DOHH2 (cell line): ENCODE measurements at regions not wholly inside any gene's neighbourhood (a gene's known extent, or its start where the extent isn't known, plus 50 kb on each side); places are given as distances from the start of the nearest gene placed in this dataset.

Source experiments
- H3F3A ChIP-seq: fragments of 200-600 bp; sonication (generic), shearing (Covaris generic); 2 replicates; pipeline ENCODE4 v1.6.0; 2016; ENCODE audit warnings: antibody characterized with exemption, mild to moderate bottlenecking; ENCODE audit not compliant: control insufficient read depth, insufficient read depth
- H3K27ac ChIP-seq: fragments of 200-600 bp; sonication (generic); 2 replicates; pipeline ENCODE4 v1.5.1; 2014; ENCODE audit warnings: low read depth, mild to moderate bottlenecking, low read length, moderate library complexity
- H3K27me3 ChIP-seq: fragments of 200-600 bp; sonication (generic); 2 replicates; pipeline ENCODE4 v1.6.1; 2014; ENCODE audit warnings: mild to moderate bottlenecking, low read length, mixed read lengths; ENCODE audit not compliant: control insufficient read depth
- H3K36me3 ChIP-seq: fragments of 200-600 bp; sonication (generic); 2 replicates; pipeline ENCODE4 v1.6.1; 2014; ENCODE audit warnings: mild to moderate bottlenecking, low read length, moderate library complexity, mixed read lengths; ENCODE audit not compliant: control insufficient read depth
- H3K4me1 ChIP-seq: fragments of 200-600 bp; sonication (generic); 2 replicates; pipeline ENCODE4 v1.6.1; 2014; ENCODE audit warnings: mild to moderate bottlenecking, low read length, mixed read lengths; ENCODE audit not compliant: control insufficient read depth
- H3K4me2 ChIP-seq: fragments of 200-600 bp; sonication (generic); 2 replicates; pipeline ENCODE4 v1.6.0; 2014; ENCODE audit warnings: mild to moderate bottlenecking, low read length, moderate library complexity
- H3K4me3 ChIP-seq: fragments of 200-600 bp; sonication (generic); 2 replicates; pipeline ENCODE4 v1.5.1; 2014; ENCODE audit warnings: mild to moderate bottlenecking, low read length, mixed read lengths
- H3K79me2 ChIP-seq: fragments of 200-600 bp; sonication (generic); 2 replicates; pipeline ENCODE4 v1.6.1; 2014; ENCODE audit warnings: mild to moderate bottlenecking, low read length, mixed read lengths; ENCODE audit not compliant: control insufficient read depth
- H3K9me2 ChIP-seq: fragments of 200-600 bp; sonication (generic); replicated peaks from 2 replicates; pipeline ENCODE4 v1.6.1; 2014; ENCODE audit warnings: mild to moderate bottlenecking, low read length, mixed read lengths; ENCODE audit not compliant: control insufficient read depth
- H3K9me3 ChIP-seq: fragments of 200-600 bp; sonication (generic); 2 replicates; pipeline ENCODE4 v1.6.1; 2014; ENCODE audit warnings: antibody characterized with exemption, low read length, mixed read lengths; ENCODE audit not compliant: control insufficient read depth, insufficient read depth
- H4K20me1 ChIP-seq: fragments of 200-600 bp; sonication (generic); 2 replicates; pipeline ENCODE4 v1.6.0; 2014; ENCODE audit warnings: low read depth, mild to moderate bottlenecking, antibody characterized with exemption, low read length, moderate library complexity; ENCODE audit not compliant: control insufficient read depth, insufficient read depth
- EZH2phosphoT487 ChIP-seq: fragments of 200-600 bp; sonication (generic); IDR thresholded peaks from 2 replicates; pipeline ENCODE4 v1.6.1; 2017; ENCODE audit warnings: borderline replicate concordance, mild to moderate bottlenecking, antibody characterized with exemption, low read length, moderate library complexity, mixed read lengths
- TF ChIP-seq, protein P1 (sequence below): fragments of 200-600 bp; sonication (generic); IDR thresholded peaks from one replicate; pipeline ENCODE4 v1.5.1; 2014; ENCODE audit warnings: antibody characterized with exemption, mild to moderate bottlenecking, low read depth, low read length; ENCODE audit not compliant: poor library complexity, severe bottlenecking

DNA sequence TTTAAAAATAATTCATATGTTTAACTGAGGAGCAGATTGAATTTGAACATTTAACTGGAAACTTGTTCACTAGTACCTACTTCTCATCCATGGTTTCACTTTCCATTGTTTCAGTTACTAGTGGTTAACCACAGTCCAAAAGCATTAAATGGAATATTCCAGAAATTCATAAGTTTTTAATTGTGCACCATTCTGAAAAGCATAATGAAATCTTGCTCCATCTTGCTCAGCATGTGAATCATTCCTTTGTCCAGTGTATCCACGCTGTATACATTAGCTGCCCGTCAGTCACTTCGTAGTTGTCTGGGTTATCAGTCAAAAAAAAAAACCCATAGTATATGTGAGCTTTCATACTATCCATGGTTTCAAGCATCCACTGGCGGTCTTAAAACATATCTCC lies 217.6 kb downstream of the TPRG1 start:
- TF ChIP-seq, protein P1, sequence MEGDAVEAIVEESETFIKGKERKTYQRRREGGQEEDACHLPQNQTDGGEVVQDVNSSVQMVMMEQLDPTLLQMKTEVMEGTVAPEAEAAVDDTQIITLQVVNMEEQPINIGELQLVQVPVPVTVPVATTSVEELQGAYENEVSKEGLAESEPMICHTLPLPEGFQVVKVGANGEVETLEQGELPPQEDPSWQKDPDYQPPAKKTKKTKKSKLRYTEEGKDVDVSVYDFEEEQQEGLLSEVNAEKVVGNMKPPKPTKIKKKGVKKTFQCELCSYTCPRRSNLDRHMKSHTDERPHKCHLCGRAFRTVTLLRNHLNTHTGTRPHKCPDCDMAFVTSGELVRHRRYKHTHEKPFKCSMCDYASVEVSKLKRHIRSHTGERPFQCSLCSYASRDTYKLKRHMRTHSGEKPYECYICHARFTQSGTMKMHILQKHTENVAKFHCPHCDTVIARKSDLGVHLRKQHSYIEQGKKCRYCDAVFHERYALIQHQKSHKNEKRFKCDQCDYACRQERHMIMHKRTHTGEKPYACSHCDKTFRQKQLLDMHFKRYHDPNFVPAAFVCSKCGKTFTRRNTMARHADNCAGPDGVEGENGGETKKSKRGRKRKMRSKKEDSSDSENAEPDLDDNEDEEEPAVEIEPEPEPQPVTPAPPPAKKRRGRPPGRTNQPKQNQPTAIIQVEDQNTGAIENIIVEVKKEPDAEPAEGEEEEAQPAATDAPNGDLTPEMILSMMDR, result no peak
- TF ChIP-seq EZH2phosphoT487, result no peak
- no peaks in the 10 kb centered on the region for H4K20me1 ChIP-seq
- no peak overlapping the region for H3K27ac ChIP-seq
- no peaks in the 10 kb centered on the region for H3K27me3 ChIP-seq
- no peaks in the 10 kb centered on the region for H3K79me2 ChIP-seq
- no peak overlapping the region for H3K4me2 ChIP-seq
- no peaks in the 10 kb centered on the region for H3K9me3 ChIP-seq
- no peaks in the 10 kb centered on the region for H3F3A ChIP-seq
- peaks cover 10% of the 10 kb centered on the region for H3K4me1 ChIP-seq
- no peaks in the 10 kb centered on the region for H3K9me2 ChIP-seq
- no peak overlapping the region for H3K4me3 ChIP-seq
- H3K36me3 ChIP-seq, result no peaks in the 10 kb centered on the region

DNA sequence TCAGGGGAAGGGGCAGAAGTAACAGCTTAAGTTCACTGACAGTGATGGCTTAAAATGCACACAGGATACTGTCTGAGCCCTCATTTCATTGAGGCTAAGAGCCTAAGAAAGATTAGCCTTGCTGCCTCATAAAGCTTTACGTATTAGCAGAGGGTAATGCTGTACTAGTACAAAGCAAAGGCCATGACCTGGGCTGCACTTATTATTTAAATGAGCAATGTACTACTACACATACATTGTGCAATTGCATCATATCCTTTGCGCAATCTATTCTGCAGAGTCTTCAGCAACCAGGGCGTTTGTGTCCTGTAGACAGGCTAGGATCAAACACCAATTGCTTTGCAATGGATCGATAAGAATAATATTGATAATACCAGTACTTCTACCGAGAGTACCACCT lies 221.8 kb downstream of the TPRG1 start:
- no peak overlapping the region for H3K27ac ChIP-seq
- H3K4me2 ChIP-seq, result no peak overlapping the region
- no peaks in the 10 kb centered on the region for H3K27me3 ChIP-seq
- no peaks in the 10 kb centered on the region for H3K79me2 ChIP-seq
- H3K4me1 ChIP-seq, result peaks cover 26% of the 10 kb centered on the region
- H3K36me3 ChIP-seq, result no peaks in the 10 kb centered on the region
- H3F3A ChIP-seq, result no peaks in the 10 kb centered on the region
- TF ChIP-seq, protein P1, result no peak
- no peak for TF ChIP-seq EZH2phosphoT487
- H3K9me3 ChIP-seq, result no peaks in the 10 kb centered on the region
- no peaks in the 10 kb centered on the region; the same call in 1 of the 2 replicates for H3K9me2 ChIP-seq
- no peaks in the 10 kb centered on the region for H4K20me1 ChIP-seq
- no peak overlapping the region for H3K4me3 ChIP-seq

DNA sequence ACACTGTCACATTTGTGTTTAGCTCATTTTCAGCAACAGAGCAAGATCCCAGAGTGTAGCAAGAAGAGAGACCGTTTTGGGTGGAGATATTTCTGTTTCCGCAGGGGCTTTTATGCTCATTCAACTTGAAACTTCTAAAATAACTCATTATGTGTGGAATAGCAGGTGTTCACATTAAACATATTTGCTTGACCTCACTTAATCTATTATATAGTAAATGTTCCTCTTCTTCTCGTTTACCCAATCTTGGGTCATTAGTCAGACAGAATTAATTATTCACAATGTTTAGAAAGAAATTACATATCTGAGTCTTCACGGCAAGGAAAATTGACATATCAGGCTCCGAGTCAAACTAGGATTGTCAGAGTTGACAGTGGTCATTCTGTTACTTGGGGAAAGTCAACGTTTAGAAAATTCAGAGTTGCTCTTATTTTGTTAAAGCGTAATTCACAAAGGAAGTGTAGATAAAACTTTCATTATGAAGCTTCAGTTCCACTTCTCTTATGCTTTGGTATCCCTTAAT lies 222.9 kb downstream of the TPRG1 start:
- H3K27ac ChIP-seq, result 0 out of 2 replicates have a peak overlapping the region, but pooled peaks have one; percentile 17
- H3K79me2 ChIP-seq, result no peaks in the 10 kb centered on the region
- no peaks in the 10 kb centered on the region for H4K20me1 ChIP-seq
- H3K36me3 ChIP-seq, result no peaks in the 10 kb centered on the region
- H3K4me3 ChIP-seq, result peak overlapping the region; percentile 24; the same call in 1 of the 2 replicates
- H3K4me2 ChIP-seq, result peak overlapping the region; percentile 24
- H3F3A ChIP-seq, result no peaks in the 10 kb centered on the region
- TF ChIP-seq EZH2phosphoT487, result no peak
- TF ChIP-seq, protein P1, result no peak
- peaks cover 26% of the 10 kb centered on the region for H3K4me1 ChIP-seq
- H3K9me2 ChIP-seq, result no peaks in the 10 kb centered on the region; the same call in 1 of the 2 replicates
- H3K27me3 ChIP-seq, result no peaks in the 10 kb centered on the region
- no peaks in the 10 kb centered on the region for H3K9me3 ChIP-seq
